Liver (tissue), 7 donors: ENCODE measurements at regions not wholly inside any gene's neighbourhood (a gene's known extent, or its start where the extent isn't known, plus 50 kb on each side); places are given as distances from the start of the nearest gene placed in this dataset.

Experiments used
- DNase-seq: peaks from one replicate; pipeline ENCODE4 v3.0.0-alpha.2; 2017; ENCODE audit warnings: low spot score
- H3K27ac ChIP-seq, 2 donors: one replicate each; pipeline ENCODE4 v1.7.0; 2013; ENCODE audit warnings: inconsistent platforms in 2 of 2, low read length in 2 of 2, control low read depth in 1 of 2, low read depth in 1 of 2, mild to moderate bottlenecking in 1 of 2
- H3K27me3 ChIP-seq, 4 donors: one replicate each; pipeline versions ENCODE4 v1.6.1 to v1.7.0; 2013; ENCODE audit warnings: low read length in 3 of 4, inconsistent platforms in 1 of 4, mild to moderate bottlenecking in 1 of 4, moderate library complexity in 1 of 4; ENCODE audit not compliant: control insufficient read depth in 4 of 4, insufficient read depth in 4 of 4
- H3K36me3 ChIP-seq, 4 donors: one replicate each; pipeline versions ENCODE4 v1.6.1 to v1.7.0; 2013; ENCODE audit warnings: low read length in 3 of 4, mild to moderate bottlenecking in 3 of 4, low read depth in 1 of 4, moderate library complexity in 1 of 4; ENCODE audit not compliant: control insufficient read depth in 4 of 4, insufficient read depth in 3 of 4
- H3K4me1 ChIP-seq, 4 donors: one replicate each; pipeline versions ENCODE4 v1.6.1 to v1.7.0; 2013; ENCODE audit warnings: low read length in 3 of 4, mild to moderate bottlenecking in 3 of 4, moderate library complexity in 1 of 4; ENCODE audit not compliant: control insufficient read depth in 4 of 4, insufficient read depth in 4 of 4
- H3K4me3 ChIP-seq, 3 donors: one replicate each; pipeline versions ENCODE4 v1.6.1 to v1.7.0; 2013; ENCODE audit warnings: low read length in 3 of 3, control low read depth in 1 of 3, low read depth in 1 of 3, mild to moderate bottlenecking in 1 of 3
- H3K9ac ChIP-seq, 2 donors: one replicate each; pipeline ENCODE4 v1.7.0; 2013; ENCODE audit warnings: low read length in 2 of 2, mild to moderate bottlenecking in 2 of 2, moderate library complexity in 2 of 2, control low read depth in 1 of 2, low read depth in 1 of 2
- H3K9me3 ChIP-seq, 4 donors: one replicate each; pipeline versions ENCODE4 v1.6.1 to v1.7.0; 2013; ENCODE audit warnings: low read length in 3 of 4; ENCODE audit not compliant: control insufficient read depth in 4 of 4
- ATF3 ChIP-seq: IDR thresholded peaks from 2 replicates; pipeline ENCODE4 v1.6.1; 2016; ENCODE audit warnings: antibody characterized with exemption
- EGR1 ChIP-seq, 2 donors: IDR thresholded peaks; 2 replicates each; pipeline ENCODE4 v1.6.1; 2016 to 2018; ENCODE audit warnings: antibody characterized with exemption in 2 of 2, low read depth in 2 of 2
- FOXA1 ChIP-seq: IDR thresholded peaks from 2 replicates; pipeline ENCODE4 v1.6.1; 2016; ENCODE audit warnings: antibody characterized with exemption
- FOXA2 ChIP-seq: IDR thresholded peaks from 2 replicates; pipeline ENCODE4 v1.6.1; 2016; ENCODE audit warnings: antibody characterized with exemption
- GABPA ChIP-seq, 2 donors: IDR thresholded peaks in 1 of 2; conservative IDR thresholded peaks in 1 of 2; 2 replicates each; pipeline ENCODE4 v1.6.1; 2016; ENCODE audit warnings: antibody characterized with exemption in 2 of 2, mild to moderate bottlenecking in 1 of 2, moderate library complexity in 1 of 2
- HNF4A ChIP-seq, 2 donors: conservative IDR thresholded peaks; 2 replicates each; pipeline ENCODE4 v1.6.1; 2016; ENCODE audit warnings: antibody characterized with exemption in 2 of 2, mild to moderate bottlenecking in 2 of 2
- HNF4G ChIP-seq: IDR thresholded peaks from 2 replicates; pipeline ENCODE4 v1.6.1; 2016; ENCODE audit warnings: antibody characterized with exemption
- JUND ChIP-seq, 2 donors: IDR thresholded peaks; 2 replicates each; pipeline ENCODE4 v1.6.1; 2016; ENCODE audit warnings: antibody characterized with exemption in 2 of 2
- MAX ChIP-seq: IDR thresholded peaks from 2 replicates; pipeline ENCODE4 v1.6.1; 2016; ENCODE audit warnings: antibody characterized with exemption
- NR2F2 ChIP-seq: IDR thresholded peaks from 2 replicates; pipeline ENCODE4 v1.6.1; 2016; ENCODE audit warnings: antibody characterized with exemption
- RAD21 ChIP-seq, 2 donors: IDR thresholded peaks; 2 replicates each; pipeline ENCODE4 v1.6.1; 2016; ENCODE audit warnings: antibody characterized with exemption in 2 of 2, mild to moderate bottlenecking in 2 of 2
- REST ChIP-seq: IDR thresholded peaks from 2 replicates; pipeline ENCODE4 v1.6.1; 2016; ENCODE audit warnings: antibody characterized with exemption, mild to moderate bottlenecking
- RXRA ChIP-seq, 2 donors: IDR thresholded peaks; 2 replicates each; pipeline ENCODE4 v1.6.1; 2017 to 2018; ENCODE audit warnings: antibody characterized with exemption in 2 of 2, mild to moderate bottlenecking in 1 of 2
- SP1 ChIP-seq: IDR thresholded peaks from 2 replicates; pipeline ENCODE4 v1.6.1; 2018; ENCODE audit warnings: antibody characterized with exemption, mild to moderate bottlenecking
- TAF1 ChIP-seq: conservative IDR thresholded peaks from 2 replicates; pipeline ENCODE4 v1.6.1; 2016; ENCODE audit warnings: antibody characterized with exemption, mild to moderate bottlenecking
- YY1 ChIP-seq: IDR thresholded peaks from 2 replicates; pipeline ENCODE4 v1.6.1; 2016; ENCODE audit warnings: antibody characterized with exemption, mild to moderate bottlenecking
- ZBTB33 ChIP-seq: IDR thresholded peaks from 2 replicates; pipeline ENCODE4 v1.6.1; 2016; ENCODE audit warnings: antibody characterized with exemption
- WGBS: extraction: QIAGEN DNeasy Blood & Tissue Kit; methylation state at CpG from one replicate; pipeline ENCODE4 v1.1.7; 2013; 5-methylcytosine and 5-hydroxymethylcytosine counted together
- donor health status: healthy.
- donor health status: healthy.
- donor health status: healthy.
- donor health status: healthy.

- Histone ChIP-seq H3K27ac (no peak overlapping the region), H3K9ac (no peak overlapping the region), H3K4me3 (no peak overlapping the region), H3K36me3 (no peaks in the 10 kb centered on the region), H3K27me3 (no peaks in the 10 kb centered on the region), H3K9me3 (no peaks in the 10 kb centered on the region), H3K4me1 (no peaks in the 10 kb centered on the region)
- no peak for TF ChIP-seq GABPA (IDR thresholded peaks at IDR 0.05 in 1 of 2, conservative IDR thresholded peaks at IDR 0.05 in 1 of 2)
- no peak for TF ChIP-seq REST
- no peak for TF ChIP-seq HNF4A (conservative IDR thresholded peaks at IDR 0.05)
- TF ChIP-seq RXRA (IDR thresholded peaks at IDR 0.05) = no peak
- TF ChIP-seq MAX = no peak
- TF ChIP-seq ZBTB33 = no peak
- TF ChIP-seq TAF1 = no peak
- 82% methylated on average over 3 of the region's 3 CpGs for WGBS
- DNase-seq = no peak
Measured at GRCh38 chr6:51077821-51078518, 259.3 kb downstream of the TFAP2B start.

GRCh38 chr6:51090343-51090742 is 271.7 kb downstream of the TFAP2B start:
- Histone ChIP-seq H3K27me3 (no peaks in the 10 kb centered on the region), H3K9me3 (peaks cover 0 to 10% (median 0%) of the 10 kb centered on the region in 4 donors), H3K9ac (no peak overlapping the region), H3K36me3 (no peaks in the 10 kb centered on the region), H3K4me1 (peaks cover 0 to 7% (median 2%) of the 10 kb centered on the region in 4 donors), H3K4me3 (no peak overlapping the region), H3K27ac (no peak overlapping the region)
- TF ChIP-seq ZBTB33 (no peak), SP1 (no peak), YY1 (no peak), TAF1 (no peak), FOXA2 (no peak), HNF4A (conservative IDR thresholded peaks at IDR 0.05) (no peak), JUND (IDR thresholded peaks at IDR 0.05) (no peak), NR2F2 (no peak), EGR1 (IDR thresholded peaks at IDR 0.05; ENCODE audit: low read depth in 2 of 2) (no peak), GABPA (IDR thresholded peaks at IDR 0.05 in 1 of 2, conservative IDR thresholded peaks at IDR 0.05 in 1 of 2) (no peak), FOXA1 (no peak), RXRA (IDR thresholded peaks at IDR 0.05) (no peak), RAD21 (IDR thresholded peaks at IDR 0.05) (no peak), ATF3 (no peak), REST (no peak), HNF4G (no peak), MAX (no peak)
- DNase-seq = no peak
